Heart left ventricle (tissue), 16 donors: ENCODE measurements at regions not wholly inside any gene's neighbourhood (a gene's known extent, or its start where the extent isn't known, plus 50 kb on each side); places are given as distances from the start of the nearest gene placed in this dataset.
"Not testable (repeated sequence)": the region's sequence is repeated elsewhere in the genome, so short reads cannot be mapped to it uniquely, and the experiment has no call there.

ENCODE experiments used
- ATAC-seq, 4 donors: fragments of 200-7000 bp; cut with Tn5 transposase; one replicate each; pipeline ENCODE4 v1.9.1; 2020 to 2022; ENCODE audit warnings: moderate library complexity in 4 of 4, mild to moderate bottlenecking in 3 of 4, moderate number of reproducible peaks in 1 of 4
- DNase-seq, 5 donors: peaks; one replicate each; pipeline ENCODE4 v3.0.0-alpha.2; 2020
- H3K27ac ChIP-seq, 12 donors: fragments of 200-600 bp; sonication (generic) in 4 of 12; one replicate each; pipeline versions ENCODE4 v1.5.0 to v1.8.0; 2016 to 2022; ENCODE audit warnings: mild to moderate bottlenecking in 2 of 12
- H3K27me3 ChIP-seq, 9 donors: fragments of 200-600 bp; sonication (generic) in 2 of 9; one replicate each; pipeline versions ENCODE4 v1.5.1 to v1.8.0; 2016 to 2022; ENCODE audit warnings: mild to moderate bottlenecking in 3 of 9
- H3K36me3 ChIP-seq, 9 donors: fragments of 200-600 bp; sonication (generic) in 2 of 9; one replicate each; pipeline versions ENCODE4 v1.5.0 to v1.8.0; 2018 to 2022; ENCODE audit warnings: mild to moderate bottlenecking in 2 of 9
- H3K4me1 ChIP-seq, 12 donors: fragments of 200-600 bp; sonication (generic) in 4 of 12; one replicate each; pipeline versions ENCODE4 v1.5.0 to v1.8.0; 2016 to 2022; ENCODE audit warnings: mild to moderate bottlenecking in 3 of 12
- H3K4me3 ChIP-seq, 12 donors: fragments of 200-600 bp; sonication (generic) in 4 of 12; one replicate each; pipeline versions ENCODE4 v1.5.0 to v1.8.0; 2017 to 2022; ENCODE audit warnings: mild to moderate bottlenecking in 9 of 12, moderate library complexity in 4 of 12
- H3K9me3 ChIP-seq, 12 donors: fragments of 200-600 bp; sonication (generic) in 4 of 12; one replicate each; pipeline versions ENCODE4 v1.5.0 to v1.8.0; 2016 to 2022; ENCODE audit warnings: mild to moderate bottlenecking in 1 of 12
- CTCF ChIP-seq, 12 donors: fragments of 200-600 bp; sonication (generic) in 4 of 12; IDR thresholded peaks; one replicate each; pipeline versions ENCODE4 v1.5.0 to v1.8.0; 2018 to 2022; ENCODE audit warnings: antibody characterized with exemption in 12 of 12, mild to moderate bottlenecking in 5 of 12
- POLR2A ChIP-seq, 2 donors: fragments of 450-650 bp; IDR thresholded peaks; one replicate each; pipeline ENCODE4 v1.6.1; 2017; ENCODE audit warnings: antibody characterized with exemption in 2 of 2, mild to moderate bottlenecking in 2 of 2, moderate library complexity in 2 of 2
- WGBS, 4 donors: extraction: QIAGEN DNeasy Blood & Tissue Kit in 2 of 4; methylation state at CpG; one replicate each; pipeline versions ENCODE4 v1.1.5 to v1.1.7; 2013 to 2018; 5-methylcytosine and 5-hydroxymethylcytosine counted together
- intact Hi-C, 10 donors: fragments of 100-400 bp; cut with DNase I; formaldehyde crosslinking; loops; one replicate each; pipeline versions ENCODE4 v1.11.1 to v1.14.2; 2022
- donor health status: ischemic (EF 13 %, LVEDD 7.1; RV severe dilation, severe dysfunction).
- donor health status: healthy with polysubstance abuse.
- donor health status: DM: no; HTN: yes; CAD: no.
- donor health status: DM: no; HTN: no; CAD: no.
- donor health status: ischemic (EF 25% LVEDD 6.9; RV normal size, moderate dysfunction).
- donor health status: ischemic (EF 25% LVEDD 5.7; RV mildly dilated, moderate dysfunction).
- donor health status: healthy.
- donor health status: DM: yes; HTN: yes; CAD: no.
- donor health status: ischemic (EF 35%, LVEDD 5.7; RV mildly dilated, moderate dysfunction).
- donor health status: nonischemic (EF 11% LVEDD 7.7; RV severe dilation, severe dysfunction).
- donor health status: DM: yes; HTN: yes; CAD: no.
- donor health status: PGD.
- donor health status: ischemic (EF 29% LVEDD 5.4; RV normal size, mild dysfunction).
- donor health status: nonischemic (EF 23%, LVEDD 6.1; RV moderate dilation, normal function).

- ATAC-seq (no peak), DNase-seq (no peak)
- TF ChIP-seq POLR2A (IDR thresholded peaks at IDR 0.05) (no peak), CTCF (IDR thresholded peaks at IDR 0.05) (no peak)
- Histone ChIP-seq H3K27me3 (no peaks in the 10 kb centered on the region), H3K4me1 (no peaks in the 10 kb centered on the region), H3K4me3 (no peak overlapping the region), H3K27ac (no peak overlapping the region), H3K9me3 (no peaks in the 10 kb centered on the region), H3K36me3 (no peaks in the 10 kb centered on the region)
- 42 to 49% (median 43%) methylated on average over 2 of the region's 2 CpGs for WGBS, 4 donors
- intact Hi-C loops = no loop called here
These were observed 188.9 kb upstream of the DDX53 start for GRCh38 chrX:22810876-22811275.

- intact Hi-C loops = no loop called here
- H3K27ac ChIP-seq = no peak overlapping the region
- no peaks in the 10 kb centered on the region for H3K36me3 ChIP-seq
- H3K27me3 ChIP-seq = no peaks in the 10 kb centered on the region
- H3K4me3 ChIP-seq = no peak overlapping the region
- no peaks in the 10 kb centered on the region for H3K4me1 ChIP-seq
- no peak for TF ChIP-seq POLR2A (IDR thresholded peaks at IDR 0.05)
- no peak for TF ChIP-seq CTCF (IDR thresholded peaks at IDR 0.05)
- ATAC-seq (no peak), DNase-seq (no peak)
- no peaks in the 10 kb centered on the region for H3K9me3 ChIP-seq
These were observed 181.7 kb upstream of the DDX53 start for GRCh38 chrX:22818061-22818460.

- Histone ChIP-seq H3K9me3 (no peaks in the 10 kb centered on the region), H3K4me3 (no peak overlapping the region), H3K4me1 (no peaks in the 10 kb centered on the region), H3K27me3 (peaks cover 0 to 3% (median 0%) of the 10 kb centered on the region in 9 donors), H3K27ac (no peak overlapping the region), H3K36me3 (no peaks in the 10 kb centered on the region)
- TF ChIP-seq CTCF (IDR thresholded peaks at IDR 0.05) (no peak), POLR2A (IDR thresholded peaks at IDR 0.05) (no peak)
- DNase-seq = no peak
- no peak for ATAC-seq
- intact Hi-C loops = no loop called here
These were observed 144.1 kb upstream of the DDX53 start for GRCh38 chrX:22855693-22856092.

GRCh38 chrX:22859642-22860041, 140.1 kb upstream of the DDX53 start:
- Histone ChIP-seq H3K4me3 (no peak overlapping the region), H3K4me1 (no peaks in the 10 kb centered on the region), H3K27ac (no peak overlapping the region), H3K36me3 (no peaks in the 10 kb centered on the region), H3K9me3 (no peaks in the 10 kb centered on the region), H3K27me3 (peaks cover 0 to 3% (median 0%) of the 10 kb centered on the region in 9 donors)
- ATAC-seq = no peak
- intact Hi-C loops = no loop called here
- DNase-seq = no peak
- TF ChIP-seq CTCF (IDR thresholded peaks at IDR 0.05) = no peak
- TF ChIP-seq POLR2A (IDR thresholded peaks at IDR 0.05) = no peak

GRCh38 chrX:22866801-22867200, 133.0 kb upstream of the DDX53 start:
- H3K4me1 ChIP-seq, H3K27ac ChIP-seq, H3K27me3 ChIP-seq, intact Hi-C loops, H3K36me3 ChIP-seq, ATAC-seq, DNase-seq, H3K4me3 ChIP-seq, H3K9me3 ChIP-seq: not testable (repeated sequence)
- whole genome bisulfite sequencing, 4 donors = 60 to 82% (median 69%) methylated on average over 3 to 5 of the region's 5 CpGs
